GM12875 (cell line): ENCODE measurements at regions not wholly inside any gene's neighbourhood (a gene's known extent, or its start where the extent isn't known, plus 50 kb on each side); places are given as distances from the start of the nearest gene placed in this dataset.

Experiments
- H3K4me3 ChIP-seq: one replicate; pipeline ENCODE4 v1.5.1; 2011; ENCODE audit warnings: low read depth, low read length, control low read depth
- TF ChIP-seq, protein P1 (sequence below): IDR thresholded peaks from 2 replicates; pipeline ENCODE4 v1.5.1; 2011; ENCODE audit warnings: low read depth, mild to moderate bottlenecking, control low read depth, inconsistent platforms, low read length, moderate library complexity, borderline replicate concordance; ENCODE audit not compliant: insufficient read depth

DNA sequence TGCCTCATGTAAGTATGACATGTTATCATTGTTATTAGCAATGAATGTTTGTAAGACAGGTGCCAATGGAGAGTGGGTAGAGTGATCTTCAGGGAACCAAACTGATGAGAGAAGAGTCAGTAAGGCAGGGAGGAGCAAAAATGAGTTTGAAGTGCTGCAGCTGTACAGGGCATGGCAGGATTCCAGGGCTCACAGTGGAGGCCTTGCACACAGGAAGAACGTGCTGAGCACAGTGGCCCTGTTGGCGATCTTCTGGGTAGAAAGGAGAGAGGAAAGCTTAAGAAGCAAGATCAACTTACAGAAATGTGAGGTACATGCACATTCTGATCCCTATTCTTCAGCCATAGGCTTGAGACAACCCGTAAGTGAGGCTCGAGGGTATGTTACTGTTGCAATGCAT is 219.3 kb upstream of the TMEM45B start:
- TF ChIP-seq, protein P1, sequence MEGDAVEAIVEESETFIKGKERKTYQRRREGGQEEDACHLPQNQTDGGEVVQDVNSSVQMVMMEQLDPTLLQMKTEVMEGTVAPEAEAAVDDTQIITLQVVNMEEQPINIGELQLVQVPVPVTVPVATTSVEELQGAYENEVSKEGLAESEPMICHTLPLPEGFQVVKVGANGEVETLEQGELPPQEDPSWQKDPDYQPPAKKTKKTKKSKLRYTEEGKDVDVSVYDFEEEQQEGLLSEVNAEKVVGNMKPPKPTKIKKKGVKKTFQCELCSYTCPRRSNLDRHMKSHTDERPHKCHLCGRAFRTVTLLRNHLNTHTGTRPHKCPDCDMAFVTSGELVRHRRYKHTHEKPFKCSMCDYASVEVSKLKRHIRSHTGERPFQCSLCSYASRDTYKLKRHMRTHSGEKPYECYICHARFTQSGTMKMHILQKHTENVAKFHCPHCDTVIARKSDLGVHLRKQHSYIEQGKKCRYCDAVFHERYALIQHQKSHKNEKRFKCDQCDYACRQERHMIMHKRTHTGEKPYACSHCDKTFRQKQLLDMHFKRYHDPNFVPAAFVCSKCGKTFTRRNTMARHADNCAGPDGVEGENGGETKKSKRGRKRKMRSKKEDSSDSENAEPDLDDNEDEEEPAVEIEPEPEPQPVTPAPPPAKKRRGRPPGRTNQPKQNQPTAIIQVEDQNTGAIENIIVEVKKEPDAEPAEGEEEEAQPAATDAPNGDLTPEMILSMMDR: no peak
- H3K4me3 ChIP-seq: no peak overlapping the region

DNA sequence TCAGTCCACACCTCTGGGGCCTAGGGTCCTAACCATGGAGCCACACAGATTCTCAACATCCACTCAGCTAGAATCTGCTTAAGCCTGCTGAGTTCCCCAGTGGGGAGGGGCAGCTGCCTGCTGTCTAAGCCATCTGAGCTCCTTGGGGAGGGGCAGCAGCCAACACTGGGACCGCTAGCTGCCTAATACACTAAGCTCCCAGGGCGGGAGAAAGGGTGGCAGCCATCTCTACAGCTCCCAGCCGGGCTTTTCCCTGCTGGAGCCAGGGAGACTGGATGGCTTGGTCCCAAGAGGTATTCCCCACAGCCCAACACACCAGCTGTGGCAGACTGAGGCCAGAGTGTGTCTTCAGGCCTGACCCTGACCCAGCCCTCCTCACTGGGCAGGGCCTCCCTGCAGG is 217.3 kb upstream of the TMEM45B start:
- TF ChIP-seq, protein P1: no peak
- no peak overlapping the region for H3K4me3 ChIP-seq

DNA sequence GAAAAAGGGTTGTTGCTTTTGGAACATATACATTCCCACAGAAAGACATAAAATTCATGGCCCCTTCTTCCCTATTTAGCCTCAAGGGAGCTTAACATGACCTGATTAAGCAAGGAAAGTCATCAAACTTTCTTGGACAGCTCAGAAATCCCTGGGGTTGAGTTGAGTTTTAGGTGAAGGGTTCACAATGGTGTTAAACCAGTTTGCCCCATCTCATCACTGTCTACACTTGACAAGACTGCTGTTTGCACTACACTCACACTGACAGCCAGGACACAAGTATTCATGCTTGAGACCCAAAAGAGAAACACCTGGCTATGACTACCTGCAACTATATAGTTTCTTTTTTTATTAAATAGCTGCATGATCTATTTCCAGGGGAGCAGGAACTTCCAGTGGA is 209.8 kb upstream of the TMEM45B start:
- TF ChIP-seq, protein P1: no peak
- H3K4me3 ChIP-seq: no peak overlapping the region

DNA sequence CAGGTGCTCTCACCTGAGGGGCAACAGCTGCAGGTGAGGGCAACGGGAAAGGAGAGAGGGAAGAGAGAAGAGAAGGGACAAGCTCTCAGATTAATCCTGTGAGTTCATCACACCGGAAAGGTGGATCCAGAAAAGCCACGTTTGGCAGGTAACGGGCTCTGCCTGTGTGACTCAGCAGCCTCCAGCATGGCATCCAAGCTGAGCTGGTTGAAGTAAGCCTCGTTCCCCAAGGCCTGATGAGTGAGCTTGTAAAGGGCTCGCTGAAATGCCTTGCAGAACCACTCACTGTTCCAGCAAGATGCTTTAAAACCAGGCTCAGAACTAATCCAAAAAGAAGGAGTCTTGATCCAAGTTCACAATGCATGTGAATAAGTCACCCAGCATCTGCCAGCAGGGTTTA is 206.9 kb upstream of the TMEM45B start:
- TF ChIP-seq, protein P1: no peak
- no peak overlapping the region for H3K4me3 ChIP-seq

DNA sequence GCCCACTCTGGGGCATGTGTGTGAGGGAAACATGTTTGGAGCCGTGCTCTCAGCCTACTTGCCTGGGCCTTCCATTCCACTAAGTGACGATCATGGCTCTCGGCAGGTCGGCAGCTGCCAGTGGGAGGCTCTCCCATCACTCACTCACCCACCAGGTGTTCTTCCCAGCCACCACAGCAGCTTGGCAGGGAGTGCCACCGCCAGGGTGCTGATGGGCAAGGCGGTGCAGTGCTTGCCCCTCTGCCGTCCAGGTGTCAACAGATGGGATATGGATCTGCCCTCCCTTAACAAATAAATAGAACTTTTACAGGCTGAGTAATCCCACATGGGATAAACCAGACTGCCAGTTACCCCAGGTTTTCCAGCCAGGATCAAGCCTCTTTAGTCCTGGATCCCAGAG is 205.5 kb upstream of the TMEM45B start:
- TF ChIP-seq, protein P1: no peak
- H3K4me3 ChIP-seq: no peak overlapping the region

DNA sequence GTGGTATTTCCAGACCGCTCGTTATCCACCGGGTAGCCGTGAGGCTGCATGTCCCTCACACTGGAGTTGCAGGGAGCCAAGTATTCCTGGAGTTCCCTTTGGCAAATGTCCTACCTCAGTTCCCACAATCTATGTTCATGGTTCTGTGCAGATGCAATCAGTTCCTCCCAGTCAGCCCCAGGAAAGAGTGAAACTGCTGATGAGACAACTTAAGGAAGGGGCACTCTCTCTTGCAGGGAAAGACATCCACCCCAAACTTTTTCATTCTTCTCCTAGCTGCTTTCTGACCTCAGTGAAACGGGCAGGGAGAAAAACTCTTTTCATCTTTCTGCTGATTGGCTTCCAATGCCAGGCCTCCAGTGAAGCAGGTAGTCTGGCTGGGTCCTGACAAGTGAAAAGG is 205.1 kb upstream of the TMEM45B start:
- no peak overlapping the region for H3K4me3 ChIP-seq
- TF ChIP-seq, protein P1: no peak

DNA sequence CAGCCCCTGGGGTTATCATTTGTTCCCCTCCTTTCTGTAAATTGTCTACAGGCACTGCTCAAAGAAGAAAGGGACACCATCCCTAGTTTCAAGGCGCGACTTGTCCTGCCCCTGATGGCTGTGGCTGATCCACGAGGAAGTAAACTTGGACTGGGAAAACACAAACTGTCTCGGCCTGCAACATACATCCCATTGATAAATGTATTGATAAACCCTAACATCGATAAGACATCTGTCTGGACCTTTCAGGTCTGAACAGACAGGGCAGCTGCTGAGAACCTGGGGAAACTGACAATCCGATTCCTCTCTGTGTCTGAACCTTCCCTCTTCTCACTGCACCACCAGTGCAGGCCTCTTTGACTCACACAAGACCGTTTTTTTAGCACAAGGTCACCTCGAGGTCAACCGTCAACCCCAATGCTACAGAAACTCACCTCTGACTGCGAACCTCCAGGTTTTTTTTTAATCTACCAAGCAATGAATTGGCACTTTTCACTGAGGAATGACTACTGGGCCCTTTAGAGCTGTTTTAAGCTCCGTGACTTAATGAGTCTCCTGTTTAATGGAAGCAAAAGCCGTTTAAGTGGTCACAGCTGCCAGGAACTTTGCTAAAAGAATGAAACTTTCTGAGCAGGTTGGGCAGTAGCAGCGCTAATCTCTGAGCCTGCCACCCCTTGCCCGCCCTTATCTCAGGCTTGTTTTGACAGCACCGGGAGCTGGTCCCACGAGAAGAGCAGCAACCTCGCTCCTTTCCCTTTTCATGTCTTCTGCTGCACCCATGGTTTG is 203.8 kb upstream of the TMEM45B start:
- no peak overlapping the region for H3K4me3 ChIP-seq
- TF ChIP-seq, protein P1: no peak
